Activated CD4-positive, alpha-beta T cell treated with anti-CD3 and anti-CD28 coated beads, Interleukin-2, amount 50 U/mL, for 16 hours (primary cell): ENCODE measurements at regions not wholly inside any gene's neighbourhood (a gene's known extent, or its start where the extent isn't known, plus 50 kb on each side); places are given as distances from the start of the nearest gene placed in this dataset.
"Not testable (repeated sequence)": the region's sequence is repeated elsewhere in the genome, so short reads cannot be mapped to it uniquely, and the experiment has no call there.

Source experiments
- DNase-seq: peaks from one replicate; pipeline ENCODE4 v3.0.0-alpha.2; 2020

- DNase-seq: not testable (repeated sequence)
Observed at GRCh38 chr1:120277428-120278258, 101.3 kb upstream of the SEC22B start.

- not testable (repeated sequence) for DNase-seq
Observed at GRCh38 chr1:120276710-120277109, 100.4 kb upstream of the SEC22B start.

GRCh38 chr1:120274438-120274837 lies 98.1 kb upstream of the SEC22B start:
- DNase-seq: not testable (repeated sequence)

- not testable (repeated sequence) for DNase-seq
Observed at GRCh38 chr1:120273363-120273762, 97.0 kb upstream of the SEC22B start.

GRCh38 chr1:120272242-120272641 lies 95.9 kb upstream of the SEC22B start:
- not testable (repeated sequence) for DNase-seq

- not testable (repeated sequence) for DNase-seq
Observed at GRCh38 chr1:120271561-120272221, 95.4 kb upstream of the SEC22B start.

- DNase-seq: not testable (repeated sequence)
Observed at GRCh38 chr1:120267894-120268551, 91.7 kb upstream of the SEC22B start.

GRCh38 chr1:120264564-120264963 lies 88.2 kb upstream of the SEC22B start:
- not testable (repeated sequence) for DNase-seq

GRCh38 chr1:120262791-120263751 lies 86.8 kb upstream of the SEC22B start:
- DNase-seq: not testable (repeated sequence)

GRCh38 chr1:120257778-120258105 lies 81.4 kb upstream of the SEC22B start:
- DNase-seq: not testable (repeated sequence)

- not testable (repeated sequence) for DNase-seq
Observed at GRCh38 chr1:120257064-120257777, 80.9 kb upstream of the SEC22B start.

- DNase-seq: not testable (repeated sequence)
Observed at GRCh38 chr1:120250756-120251155, 74.4 kb upstream of the SEC22B start.

- DNase-seq: not testable (repeated sequence)
Observed at GRCh38 chr1:120248726-120249427, 72.6 kb upstream of the SEC22B start.

- DNase-seq: not testable (repeated sequence)
Observed at GRCh38 chr1:120248203-120248602, 71.9 kb upstream of the SEC22B start.

- not testable (repeated sequence) for DNase-seq
Observed at GRCh38 chr1:120243867-120244266, 67.5 kb upstream of the SEC22B start.

- DNase-seq: not testable (repeated sequence)
Observed at GRCh38 chr1:120242582-120242981, 66.3 kb upstream of the SEC22B start.

GRCh38 chr1:120241868-120242267 lies 65.5 kb upstream of the SEC22B start:
- DNase-seq: not testable (repeated sequence)

GRCh38 chr1:120240181-120240580 lies 63.9 kb upstream of the SEC22B start:
- DNase-seq: not testable (repeated sequence)

- not testable (repeated sequence) for DNase-seq
Observed at GRCh38 chr1:120239351-120239750, 63.0 kb upstream of the SEC22B start.

GRCh38 chr1:120238867-120239266 lies 62.5 kb upstream of the SEC22B start:
- not testable (repeated sequence) for DNase-seq

GRCh38 chr1:120233661-120234018 lies 57.3 kb upstream of the SEC22B start:
- DNase-seq: not testable (repeated sequence)
